Choroid plexus epithelial cell (primary cell): ENCODE measurements at regions not wholly inside any gene's neighbourhood (a gene's known extent, or its start where the extent isn't known, plus 50 kb on each side); places are given as distances from the start of the nearest gene placed in this dataset.

Source experiments
- DNase-seq: peaks from one replicate; pipeline ENCODE4 v3.0.0-alpha.2; 2010; ENCODE audit warnings: low read depth
- H3K4me3 ChIP-seq: 2 replicates; pipeline ENCODE4 v1.5.1; 2011; ENCODE audit warnings: low read depth, mild to moderate bottlenecking, control low read depth, low read length, moderate library complexity
- CTCF ChIP-seq: conservative IDR thresholded peaks from 2 replicates; pipeline ENCODE4 v1.5.1; 2011; ENCODE audit warnings: low read depth, mild to moderate bottlenecking, control low read depth, inconsistent platforms, low read length, moderate library complexity

- no peak overlapping the region for H3K4me3 ChIP-seq
- DNase-seq: no peak
- no peak for TF ChIP-seq CTCF
Observed at GRCh38 chr3:106806964-106807363, 570.3 kb upstream of the CCDC54 start.

GRCh38 chr3:106809041-106809440 is 568.2 kb upstream of the CCDC54 start:
- DNase-seq: no peak
- no peak for TF ChIP-seq CTCF
- H3K4me3 ChIP-seq: no peak overlapping the region

- DNase-seq: no peak
Observed at GRCh38 chr3:106809623-106810299, 567.5 kb upstream of the CCDC54 start.

GRCh38 chr3:106810300-106810875 is 566.9 kb upstream of the CCDC54 start:
- no peak for TF ChIP-seq CTCF
- peak; percentile 65 for DNase-seq
- no peak overlapping the region for H3K4me3 ChIP-seq

More at GRCh38 chr3:106809623-106810299, 567.5 kb upstream of the CCDC54 start:
- H3K4me3 ChIP-seq: no peak overlapping the region
- no peak for TF ChIP-seq CTCF

GRCh38 chr3:106811376-106811775 is 565.9 kb upstream of the CCDC54 start:
- peak; percentile 65 for DNase-seq
- TF ChIP-seq CTCF: no peak
- H3K4me3 ChIP-seq: no peak overlapping the region

DNA sequence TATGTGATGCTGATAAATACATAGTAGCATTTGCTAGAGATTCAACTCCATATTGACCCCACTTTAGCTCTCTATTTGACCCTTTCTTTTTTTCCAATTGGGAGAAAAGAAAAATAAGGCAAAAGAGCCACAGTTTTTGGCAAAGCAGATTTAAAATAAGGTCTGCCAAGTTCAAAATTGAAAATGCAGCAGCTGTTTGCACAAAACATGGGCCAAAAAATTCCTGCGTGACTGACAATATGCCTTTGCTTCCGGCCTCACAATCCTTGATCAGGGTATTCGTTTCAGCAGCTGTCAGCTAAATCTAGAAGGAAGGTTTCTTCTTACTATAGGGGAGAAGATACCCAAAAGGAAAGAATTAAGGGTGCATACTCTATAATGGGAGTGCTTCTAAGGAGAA is 563.5 kb upstream of the CCDC54 start:
- H3K4me3 ChIP-seq: no peak overlapping the region
- no peak for DNase-seq
- TF ChIP-seq CTCF: no peak

DNA sequence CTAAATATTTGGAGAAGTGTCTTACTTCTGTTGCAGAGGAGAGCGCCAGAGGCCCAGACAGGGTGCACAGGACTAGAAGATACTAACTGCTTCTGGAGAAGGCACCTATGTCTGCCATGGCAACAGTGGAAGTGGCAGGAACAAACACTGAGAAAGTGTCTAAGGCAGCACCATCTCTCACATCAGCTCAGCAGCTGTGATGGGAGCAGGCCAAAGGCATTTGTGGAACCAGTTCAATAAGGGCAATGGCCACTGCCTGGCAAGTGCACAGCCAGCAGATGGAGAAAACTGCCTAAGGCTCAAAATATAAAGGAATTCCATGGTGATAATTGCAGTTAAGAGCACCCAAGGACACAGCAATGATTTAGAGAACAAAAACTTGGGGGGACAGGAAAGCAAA is 563.0 kb upstream of the CCDC54 start:
- no peak for TF ChIP-seq CTCF
- DNase-seq: no peak

More for the DNA sequence above, 563.0 kb upstream of the CCDC54 start:
- no peak overlapping the region for H3K4me3 ChIP-seq
